ENCODE measurements at regions not wholly inside any gene's neighbourhood (a gene's known extent, or its start where the extent isn't known, plus 50 kb on each side); places are given as distances from the start of the nearest gene placed in this dataset.

DNA sequence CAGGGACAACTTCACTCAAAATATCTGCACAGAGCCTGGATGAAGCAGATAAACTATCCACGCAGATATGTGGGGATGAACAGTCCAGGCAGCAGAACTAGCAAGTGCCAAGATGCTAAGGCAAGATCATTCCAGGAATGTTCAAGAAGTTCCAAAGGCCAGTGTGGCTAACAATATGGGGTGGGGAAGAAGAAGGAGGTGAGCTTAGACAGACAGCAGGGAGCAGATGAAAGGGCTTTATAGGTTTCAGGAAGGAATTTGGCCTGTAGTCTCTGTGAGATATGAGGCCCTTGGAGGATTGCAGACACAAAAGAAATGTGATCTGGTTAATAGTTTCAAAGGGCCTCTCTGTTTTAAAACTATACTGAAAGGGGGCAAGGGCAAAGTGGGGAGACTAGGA lies 63.5 kb upstream of the PPM1H start:
- TF ChIP-seq, protein P1, sequence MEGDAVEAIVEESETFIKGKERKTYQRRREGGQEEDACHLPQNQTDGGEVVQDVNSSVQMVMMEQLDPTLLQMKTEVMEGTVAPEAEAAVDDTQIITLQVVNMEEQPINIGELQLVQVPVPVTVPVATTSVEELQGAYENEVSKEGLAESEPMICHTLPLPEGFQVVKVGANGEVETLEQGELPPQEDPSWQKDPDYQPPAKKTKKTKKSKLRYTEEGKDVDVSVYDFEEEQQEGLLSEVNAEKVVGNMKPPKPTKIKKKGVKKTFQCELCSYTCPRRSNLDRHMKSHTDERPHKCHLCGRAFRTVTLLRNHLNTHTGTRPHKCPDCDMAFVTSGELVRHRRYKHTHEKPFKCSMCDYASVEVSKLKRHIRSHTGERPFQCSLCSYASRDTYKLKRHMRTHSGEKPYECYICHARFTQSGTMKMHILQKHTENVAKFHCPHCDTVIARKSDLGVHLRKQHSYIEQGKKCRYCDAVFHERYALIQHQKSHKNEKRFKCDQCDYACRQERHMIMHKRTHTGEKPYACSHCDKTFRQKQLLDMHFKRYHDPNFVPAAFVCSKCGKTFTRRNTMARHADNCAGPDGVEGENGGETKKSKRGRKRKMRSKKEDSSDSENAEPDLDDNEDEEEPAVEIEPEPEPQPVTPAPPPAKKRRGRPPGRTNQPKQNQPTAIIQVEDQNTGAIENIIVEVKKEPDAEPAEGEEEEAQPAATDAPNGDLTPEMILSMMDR (IDR thresholded peaks at IDR 0.05), result no peak
- no peak for TF ChIP-seq POLR2A (IDR thresholded peaks at IDR 0.05)
